NCI-H1417 treated with DMSO at 0.1 percent for 48 hours (cell line): ENCODE measurements at regions not wholly inside any gene's neighbourhood (a gene's known extent, or its start where the extent isn't known, plus 50 kb on each side); places are given as distances from the start of the nearest gene placed in this dataset.
A peak's percentile ranks its signal among the peaks of the same experiment; 100 is the strongest.
"Not testable (repeated sequence)": the region's sequence is repeated elsewhere in the genome, so short reads cannot be mapped to it uniquely, and the experiment has no call there.

Experiments
- DNase-seq: peaks from one replicate; lab custom pipeline; 2025; lab: John Stamatoyannopoulos, UW

DNA sequence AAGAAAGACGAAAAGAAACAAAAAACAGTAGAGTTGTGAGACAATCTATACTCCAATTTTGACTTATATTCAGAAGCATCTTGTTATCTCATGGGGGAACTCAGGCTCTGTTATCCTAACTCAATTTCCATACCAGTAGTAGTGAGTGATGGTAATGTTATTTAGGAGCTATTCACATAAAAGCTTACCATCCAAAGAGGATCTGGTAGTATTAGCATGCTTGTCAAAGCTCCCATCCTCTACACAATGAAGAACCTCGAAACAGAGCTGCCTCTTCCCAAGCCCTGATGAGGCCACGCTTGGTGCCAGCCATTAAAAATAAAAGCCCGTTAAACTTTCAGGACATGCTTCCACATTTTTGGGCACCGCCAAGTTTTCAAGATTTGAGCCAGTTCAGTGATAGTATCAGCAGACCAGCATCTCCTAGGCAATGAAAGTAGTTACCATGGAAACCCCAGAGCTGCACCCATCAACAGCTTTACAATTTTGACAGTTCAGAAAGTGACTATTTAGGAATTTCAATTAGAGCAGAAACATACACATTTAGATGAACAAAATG is 173.3 kb downstream of the CD83 start:
- no peak for DNase-seq

DNA sequence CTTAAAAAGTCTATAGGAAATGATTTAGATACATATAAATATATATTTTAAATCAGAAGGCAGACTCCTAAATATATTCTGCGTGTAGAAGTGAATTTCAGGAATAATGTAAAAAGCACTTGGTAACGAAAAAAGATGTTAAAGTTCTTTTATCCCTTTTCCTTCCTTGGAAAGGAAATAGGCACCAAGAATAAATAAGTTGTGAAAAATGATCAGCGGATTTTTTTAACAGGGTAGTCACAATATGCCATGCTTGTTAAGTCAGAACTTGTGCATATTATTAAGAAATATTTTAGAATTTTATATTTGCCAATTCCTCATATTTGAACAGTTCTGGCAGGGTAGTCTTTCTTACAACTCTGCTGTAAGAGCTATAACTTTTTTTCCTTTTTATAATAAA is 173.8 kb downstream of the CD83 start:
- DNase-seq = no peak

DNA sequence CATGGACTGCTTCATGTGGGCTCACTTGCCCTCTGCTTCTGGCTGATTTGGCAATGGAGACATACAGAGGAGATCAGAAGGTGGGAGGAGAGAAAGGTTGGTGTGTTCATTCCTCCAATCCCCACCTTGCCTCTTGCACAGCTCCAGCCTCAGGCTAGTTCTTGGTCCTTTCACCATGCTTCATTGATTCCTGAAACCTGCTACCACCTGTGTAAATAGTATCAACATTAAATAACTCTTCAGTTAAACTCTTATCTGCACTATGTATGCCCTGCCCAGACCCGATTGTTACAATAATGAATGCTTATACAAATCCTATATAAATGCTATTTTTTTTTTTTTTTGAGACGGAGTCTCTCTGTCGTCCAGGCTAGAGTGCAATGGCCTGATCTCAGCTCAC is 174.5 kb downstream of the CD83 start:
- peak; percentile 41 for DNase-seq

DNA sequence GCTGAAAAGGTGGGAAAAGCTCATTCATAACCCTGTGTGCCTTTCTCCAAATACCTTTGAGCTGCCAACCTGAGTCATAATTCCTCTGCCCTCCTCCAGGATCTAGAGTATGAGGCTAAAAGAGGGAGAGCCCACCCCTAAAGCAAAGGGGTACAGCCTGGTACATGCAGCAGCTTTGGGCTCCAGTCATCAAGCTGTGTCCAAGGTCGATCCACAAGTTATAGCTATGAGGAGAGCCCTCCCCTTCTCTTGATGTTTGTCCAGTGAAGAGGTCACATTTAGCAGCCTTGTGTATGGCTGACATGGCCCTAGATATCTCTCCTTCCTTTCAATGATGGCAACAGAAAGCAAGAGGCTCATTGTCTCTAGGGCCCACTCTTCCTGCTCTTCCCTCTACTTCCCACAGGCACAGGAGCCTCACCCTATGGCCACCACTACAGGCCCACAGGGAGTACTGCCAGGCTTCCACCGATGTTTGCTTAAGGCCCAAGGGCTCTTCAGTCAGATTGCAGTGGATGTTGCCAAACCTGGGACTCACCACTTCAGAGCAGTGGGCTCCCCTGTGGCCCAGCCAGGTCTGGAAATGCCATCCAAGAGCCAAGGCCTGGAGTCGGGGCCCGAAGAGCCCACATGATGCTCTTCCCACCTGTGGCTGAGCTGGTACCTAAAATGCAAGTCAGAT is 176.8 kb downstream of the CD83 start:
- no peak for DNase-seq

DNA sequence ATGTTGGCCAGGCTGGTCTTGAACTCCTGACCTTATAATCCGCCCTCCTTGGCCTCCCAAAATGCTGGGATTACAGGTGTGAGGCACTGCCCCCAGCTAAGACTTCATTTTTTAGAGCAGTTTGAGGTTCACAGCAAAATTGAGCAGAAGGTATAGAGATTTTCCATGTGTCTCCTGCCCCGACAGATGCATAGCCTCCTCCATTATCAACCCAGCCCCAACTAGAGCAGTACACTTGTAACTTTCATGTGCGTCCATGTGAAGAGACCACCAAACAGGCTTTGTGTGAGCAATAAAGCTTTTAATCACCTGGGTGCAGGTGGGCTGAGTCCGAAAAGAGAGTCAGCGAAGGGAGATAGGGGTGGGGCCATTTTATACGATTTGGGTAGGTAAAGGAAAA is 179.1 kb downstream of the CD83 start:
- DNase-seq = not testable (repeated sequence)

DNA sequence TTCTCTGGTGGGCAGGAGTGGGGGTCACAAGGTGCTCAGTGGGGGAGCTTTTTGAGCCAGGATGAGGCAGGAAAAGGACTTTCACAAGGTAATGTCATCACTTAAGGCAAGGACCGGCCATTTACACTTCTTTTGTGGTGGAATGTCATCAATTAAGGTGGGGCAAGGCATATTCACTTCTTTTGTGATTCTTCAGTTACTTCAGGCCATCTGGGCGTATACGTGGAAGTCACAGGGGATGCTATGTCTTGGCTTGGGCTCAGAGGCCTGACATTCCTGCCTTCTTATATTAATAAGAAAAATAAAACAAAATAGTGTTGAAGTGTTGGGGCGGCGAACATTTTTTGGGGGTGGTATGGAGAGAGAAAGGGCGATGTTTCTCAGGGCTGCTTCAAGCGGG is 179.5 kb downstream of the CD83 start:
- DNase-seq = not testable (repeated sequence)

DNA sequence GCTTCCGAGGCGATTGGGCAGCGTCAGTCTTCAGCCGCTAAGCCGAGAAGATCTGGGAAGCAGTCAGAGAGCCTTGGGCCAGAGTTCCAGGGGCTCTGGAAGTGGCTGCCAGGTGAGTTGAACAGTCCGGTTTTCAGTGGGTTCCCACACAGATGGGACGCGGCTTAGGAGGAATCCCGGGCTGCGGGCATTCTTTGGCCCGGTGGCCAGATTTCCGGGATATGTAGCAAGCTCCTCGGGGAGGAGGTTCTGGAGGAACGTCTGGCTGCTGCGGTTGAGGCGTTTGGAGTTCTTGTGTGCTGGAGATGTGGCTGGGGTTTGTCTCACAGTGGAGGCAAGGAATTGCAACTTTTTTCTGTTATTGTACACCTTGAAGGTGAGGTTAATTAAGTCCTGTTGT is 182.6 kb downstream of the CD83 start:
- not testable (repeated sequence) for DNase-seq

DNA sequence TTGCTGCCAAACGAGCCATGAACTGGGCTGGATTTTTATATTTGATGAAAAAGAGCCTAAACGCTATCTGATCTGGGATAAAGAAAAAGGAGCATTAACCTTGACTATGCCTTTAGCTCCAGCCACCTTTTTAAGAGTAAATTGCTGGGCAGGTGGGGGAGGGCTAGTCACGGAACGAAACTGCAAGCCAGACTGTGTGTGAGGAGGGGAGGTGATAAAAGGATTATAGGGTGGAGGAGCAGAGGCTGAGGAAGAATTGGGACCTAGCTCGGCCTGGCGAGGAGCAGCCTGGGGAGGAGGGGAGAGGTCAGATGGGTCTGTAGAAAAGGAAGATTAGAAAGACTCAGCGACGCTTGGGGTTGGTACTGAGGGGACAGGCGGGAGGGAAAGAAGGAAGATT is 183.1 kb downstream of the CD83 start:
- DNase-seq = not testable (repeated sequence)

DNA sequence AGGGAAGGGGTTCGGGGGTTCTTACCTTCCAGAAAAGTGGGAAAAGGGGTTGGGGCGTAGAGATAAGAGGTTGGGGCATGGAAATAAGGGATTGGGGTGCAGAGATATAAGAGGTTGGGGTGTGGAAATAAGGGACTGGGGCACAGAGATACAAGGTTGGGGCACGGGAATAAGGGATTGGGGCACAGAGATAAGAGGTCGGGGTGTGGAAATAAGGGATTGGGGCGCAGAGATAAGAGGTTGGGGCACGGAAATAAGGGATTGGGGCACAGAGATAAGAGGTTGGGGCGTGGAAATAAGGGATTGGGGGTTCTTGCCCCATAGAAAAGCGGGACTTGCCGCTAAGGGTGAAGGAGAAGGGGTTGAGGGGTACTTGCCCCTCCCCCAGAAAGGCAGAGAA is 183.9 kb downstream of the CD83 start:
- not testable (repeated sequence) for DNase-seq

DNA sequence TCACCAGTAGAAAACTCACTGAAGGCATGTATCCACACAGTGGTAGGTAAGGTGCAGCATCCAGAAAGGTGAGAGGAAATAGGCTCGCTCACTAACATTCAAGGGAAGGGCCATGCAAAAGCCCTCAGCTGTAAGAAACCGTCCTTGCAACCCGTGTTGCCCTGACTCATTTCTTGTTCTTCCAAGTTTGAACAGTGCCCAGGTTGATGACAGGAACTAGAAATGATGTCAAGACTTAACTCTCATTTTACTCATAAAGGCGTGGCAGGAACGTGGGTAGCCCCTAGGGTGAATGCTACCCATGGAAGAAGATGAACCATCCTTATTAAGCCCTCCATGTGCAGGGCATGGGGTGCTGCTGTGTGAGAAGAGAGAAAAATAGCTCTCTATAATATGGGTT is 187.6 kb downstream of the CD83 start:
- no peak for DNase-seq

DNA sequence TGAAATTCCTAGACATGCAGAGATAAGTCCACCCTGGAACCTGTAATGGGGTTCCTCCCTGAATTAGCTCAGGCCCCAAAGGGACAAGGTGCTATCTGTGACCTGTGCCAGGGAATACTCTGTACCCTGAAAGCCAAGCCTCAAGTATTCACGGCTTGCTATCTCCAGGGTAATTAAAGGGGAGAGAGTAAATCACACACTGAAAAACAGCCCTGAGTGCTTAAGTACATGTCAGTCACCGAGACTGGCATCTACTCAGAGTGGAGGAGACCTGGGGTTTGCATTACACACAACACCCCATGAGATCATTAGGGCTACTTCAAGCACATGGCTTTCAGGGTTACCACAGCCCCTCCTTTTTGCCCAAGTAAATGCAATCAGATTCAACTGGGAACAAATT is 188.1 kb downstream of the CD83 start:
- peak; percentile 57 for DNase-seq

DNA sequence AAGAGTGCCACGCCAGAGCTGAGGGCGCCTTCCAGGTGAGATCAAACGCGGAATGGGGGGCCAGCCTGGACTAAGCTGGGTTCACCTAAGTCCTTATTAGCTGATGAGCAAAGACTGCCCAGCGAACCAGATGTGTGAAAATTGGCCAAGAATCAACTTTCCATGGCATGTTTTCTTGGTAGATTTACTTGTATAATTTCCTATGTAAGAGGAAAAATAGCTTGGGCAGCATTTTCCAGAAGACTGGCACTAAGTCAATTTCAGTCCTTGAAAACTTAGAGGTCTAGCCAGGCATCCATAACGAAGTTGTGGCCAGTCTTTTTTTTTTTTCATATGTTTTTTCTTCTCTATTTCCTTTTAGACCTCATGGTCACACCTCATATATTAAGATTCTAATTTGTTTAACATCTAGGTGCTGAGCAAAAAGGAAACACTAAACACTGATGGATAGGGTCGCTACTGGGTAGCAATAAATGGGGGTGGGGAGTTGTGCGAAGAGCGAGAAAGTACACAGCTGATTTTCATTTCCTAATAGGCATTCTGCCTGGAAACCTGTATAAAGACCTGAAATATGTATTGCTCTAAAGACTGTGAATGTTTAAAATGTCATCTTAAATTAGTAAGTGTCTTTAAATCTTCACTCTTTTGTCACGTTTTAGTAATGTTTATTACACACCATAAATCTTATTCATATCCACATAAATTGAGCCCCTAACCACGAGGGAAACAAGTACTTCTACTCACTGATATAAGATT is 188.8 kb downstream of the CD83 start:
- DNase-seq = no peak

DNA sequence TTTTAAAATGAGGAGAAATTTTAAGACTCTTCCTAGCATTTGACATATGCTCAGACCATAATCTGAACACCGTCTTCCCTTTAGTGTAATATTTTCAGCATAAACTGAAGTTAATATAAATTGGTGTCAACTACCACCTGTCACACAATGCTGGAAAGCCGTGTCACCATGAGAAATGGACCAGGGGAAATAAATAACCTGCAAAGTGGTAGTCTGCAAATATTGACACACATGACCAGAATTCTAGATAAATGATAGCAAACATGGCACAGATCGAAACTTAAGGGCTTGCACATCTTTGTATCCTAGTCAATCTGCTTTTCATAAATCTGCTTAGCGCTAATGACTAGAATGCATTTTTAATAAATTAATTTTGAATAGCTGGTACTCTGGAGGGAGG is 191.9 kb downstream of the CD83 start:
- peak; percentile 90 for DNase-seq

DNA sequence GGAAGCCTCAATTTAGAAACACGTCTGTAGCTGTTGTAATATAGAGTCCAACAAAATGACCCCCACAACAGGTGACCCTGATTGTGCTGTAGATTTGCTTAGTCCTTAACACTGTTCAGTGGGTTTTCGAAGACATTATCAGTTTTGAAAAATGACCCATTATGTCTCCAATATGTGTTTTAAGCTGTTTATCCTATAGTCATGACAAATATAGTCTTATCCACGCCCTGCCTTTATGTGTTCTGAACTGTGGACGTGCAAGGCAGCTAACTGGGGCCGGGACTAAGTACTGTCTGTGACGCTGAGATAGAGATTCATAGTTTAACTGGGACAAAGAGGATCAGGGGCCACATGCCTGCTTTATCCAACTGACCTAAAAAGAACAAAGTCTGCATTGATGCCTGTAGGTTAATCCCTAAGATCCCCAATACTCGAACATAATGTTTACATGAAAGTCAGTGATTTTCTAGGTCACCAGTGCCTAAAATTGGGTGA is 192.4 kb downstream of the CD83 start:
- DNase-seq = no peak

DNA sequence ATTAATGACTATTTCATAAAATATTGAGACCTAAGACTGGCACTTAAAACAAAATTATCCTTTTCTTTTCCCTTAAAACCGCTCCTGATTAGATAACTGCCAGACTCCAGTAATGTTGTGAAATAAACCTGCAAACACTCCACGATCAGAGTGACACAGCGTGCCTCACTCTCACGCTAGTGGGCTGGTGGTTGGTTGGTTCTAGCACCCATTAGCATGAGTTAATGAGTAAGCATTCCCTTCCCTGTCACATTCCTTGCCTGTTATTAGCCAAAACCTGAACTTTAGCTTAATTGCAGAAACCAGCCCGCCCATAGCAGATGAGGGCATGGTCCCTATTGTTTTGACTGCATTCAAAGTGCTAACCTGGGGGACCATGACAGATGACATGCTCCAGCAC is 193.4 kb downstream of the CD83 start:
- no peak for DNase-seq

DNA sequence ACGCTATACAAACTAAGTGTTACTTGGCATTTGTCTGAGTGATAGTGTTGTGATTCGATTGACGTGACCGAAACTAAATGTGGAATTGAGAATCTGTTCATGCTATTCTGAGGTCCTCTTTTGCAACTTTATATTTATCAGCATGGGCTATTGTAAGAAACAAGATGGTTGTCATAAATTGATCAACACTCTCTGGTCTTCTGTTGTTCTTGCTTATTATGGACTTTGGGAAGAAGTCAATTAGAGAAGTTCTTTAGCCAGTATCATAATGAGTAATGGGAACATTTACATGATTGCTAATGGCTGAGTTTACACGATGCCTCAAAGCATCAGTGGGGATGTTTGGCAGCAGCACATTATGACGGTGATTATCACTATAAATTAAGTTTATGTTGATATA is 195.0 kb downstream of the CD83 start:
- DNase-seq = no peak

DNA sequence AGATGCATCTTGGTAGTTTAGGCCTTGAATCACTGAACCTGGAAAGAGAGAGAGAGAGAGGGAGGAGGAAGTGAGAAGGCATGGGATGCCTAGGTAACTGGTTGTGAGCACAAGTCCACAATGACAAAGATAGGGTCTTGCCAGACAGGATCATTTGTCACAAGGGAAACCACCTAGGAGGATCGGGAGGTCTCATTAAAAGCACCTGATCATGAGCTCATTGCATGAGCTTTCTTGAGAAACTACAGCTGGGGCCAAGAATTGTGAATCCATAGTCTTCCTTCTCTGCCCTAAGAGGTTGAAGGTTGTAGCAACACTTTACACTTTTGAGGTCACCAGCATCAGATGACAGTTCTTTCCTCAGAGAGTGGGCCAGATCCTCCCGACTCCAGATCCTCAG is 195.7 kb downstream of the CD83 start:
- no peak for DNase-seq

DNA sequence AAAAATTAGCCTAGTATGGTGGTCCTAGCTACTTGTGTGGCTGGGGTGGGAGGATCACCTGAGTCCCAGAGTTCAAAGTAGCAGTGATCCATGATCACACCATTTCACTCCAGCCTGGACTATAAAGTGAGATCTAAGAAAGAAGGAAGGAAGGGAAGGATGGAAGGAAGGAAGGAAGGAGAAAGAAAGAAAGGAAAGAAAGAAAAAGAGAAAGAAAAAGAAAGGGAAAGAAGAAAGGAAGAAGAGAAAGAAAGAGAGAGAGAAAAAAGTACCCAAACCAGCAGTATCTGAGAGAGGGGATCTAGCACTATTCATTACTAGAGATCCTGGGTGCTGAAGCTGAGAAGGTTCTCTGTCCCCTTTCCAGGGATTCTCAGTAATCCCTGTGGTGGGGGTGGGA is 197.8 kb downstream of the CD83 start:
- DNase-seq = no peak

DNA sequence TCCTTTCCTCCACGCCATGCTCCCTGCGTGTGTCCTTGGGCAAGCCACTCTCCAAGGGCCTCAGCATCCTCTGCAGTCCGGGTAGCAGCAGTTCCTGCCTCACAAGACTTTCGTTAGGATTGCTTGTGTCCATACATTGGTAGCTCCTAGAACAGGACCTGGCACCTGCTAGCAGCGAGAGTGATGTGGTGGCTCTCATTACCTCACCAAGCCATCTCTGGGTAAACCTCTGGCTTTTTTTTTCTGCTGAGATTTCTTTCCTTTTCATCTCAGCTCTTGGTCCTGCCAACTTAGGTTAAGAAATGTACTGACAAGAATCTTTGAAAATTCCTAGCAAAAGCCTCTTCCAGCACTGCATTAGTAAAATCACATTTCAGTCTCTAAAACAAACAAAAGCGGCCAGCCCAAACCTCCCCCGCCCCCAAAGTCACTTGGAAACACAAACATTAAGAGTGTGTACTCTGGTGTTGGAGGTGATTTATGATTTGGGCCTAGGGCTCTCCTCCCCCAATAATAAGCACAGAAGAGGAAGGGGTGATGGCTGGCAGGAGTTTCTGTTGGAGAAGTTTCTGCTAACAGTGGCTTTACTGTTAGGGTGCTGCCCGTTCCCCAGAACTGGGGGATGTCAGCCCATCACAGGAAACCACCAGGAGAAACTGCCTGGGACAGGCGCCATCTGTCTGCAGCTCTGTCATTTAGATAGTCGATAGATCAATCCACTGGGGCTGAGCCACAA is 199.2 kb downstream of the CD83 start:
- peak; percentile 54 for DNase-seq

DNA sequence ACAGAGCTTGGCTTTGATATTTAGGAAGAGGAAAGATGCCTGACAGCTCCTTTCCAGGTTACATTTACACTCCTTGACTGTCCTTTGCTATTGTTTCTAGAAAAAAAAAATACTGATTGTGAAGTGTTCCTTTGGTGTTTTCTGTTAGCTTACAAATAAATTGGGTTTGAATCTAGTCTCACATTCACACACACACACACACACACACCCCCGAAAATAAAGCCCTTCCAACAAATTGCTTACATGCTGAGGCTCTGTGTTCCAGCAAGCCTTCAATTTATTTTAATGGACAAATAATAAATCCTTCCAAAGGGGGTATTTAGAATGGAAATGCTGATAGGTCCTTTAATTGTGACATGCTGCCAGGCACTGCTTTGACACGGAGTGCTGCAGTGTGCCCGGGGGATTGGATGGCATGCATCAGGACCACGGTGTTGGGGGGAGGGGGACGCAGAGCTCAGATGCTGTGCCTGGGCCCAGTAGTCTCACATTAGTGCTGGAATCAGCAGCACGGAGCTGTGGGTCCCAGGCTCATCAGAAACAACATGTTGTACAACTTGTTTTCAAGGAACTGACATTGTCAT is 199.9 kb downstream of the CD83 start:
- DNase-seq = peak; percentile 86

DNA sequence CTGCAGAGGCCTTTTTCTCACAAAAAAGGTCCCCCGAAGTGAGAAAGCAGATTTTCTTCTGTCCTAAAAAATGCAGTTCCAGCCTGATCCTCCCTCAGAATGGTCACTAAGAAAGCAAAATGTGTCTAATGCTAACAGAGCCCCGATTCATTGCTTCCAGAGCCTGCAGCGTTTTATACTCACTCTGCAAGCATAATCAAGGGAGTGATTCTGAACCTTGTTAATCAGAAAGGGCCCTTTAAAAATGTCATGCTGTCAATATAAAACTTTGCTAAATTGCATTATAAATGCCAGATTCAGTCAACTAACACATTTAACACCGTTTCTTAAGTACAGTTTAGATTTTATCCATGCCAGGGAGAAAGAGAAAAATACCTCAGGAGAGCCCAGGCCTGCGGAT is 202.8 kb downstream of the CD83 start:
- DNase-seq = no peak
